GM19043 (cell line): ENCODE measurements at regions not wholly inside any gene's neighbourhood (a gene's known extent, or its start where the extent isn't known, plus 50 kb on each side); places are given as distances from the start of the nearest gene placed in this dataset.

ENCODE experiments used
- ATAC-seq: cut with Tn5 transposase; IDR thresholded peaks from one replicate; pipeline ENCODE4 v1.9.1; 2021; ENCODE audit warnings: low read depth; ENCODE audit not compliant: unreplicated experiment

GRCh38 chr16:85494315-85494714 lies 118.8 kb upstream of the GSE1 start:
- no peak for ATAC-seq

- ATAC-seq = no peak
These were observed 117.9 kb upstream of the GSE1 start for GRCh38 chr16:85495259-85495658.

- ATAC-seq = no peak
These were observed 117.1 kb upstream of the GSE1 start for GRCh38 chr16:85495823-85496538.

GRCh38 chr16:85497622-85498314 lies 115.4 kb upstream of the GSE1 start:
- no peak for ATAC-seq

- ATAC-seq = no peak
These were observed 114.5 kb upstream of the GSE1 start for GRCh38 chr16:85498607-85499006.

- no peak for ATAC-seq
These were observed 112.9 kb upstream of the GSE1 start for GRCh38 chr16:85500220-85500619.

GRCh38 chr16:85501900-85502299 lies 111.2 kb upstream of the GSE1 start:
- ATAC-seq = no peak

- no peak for ATAC-seq
These were observed 110.8 kb upstream of the GSE1 start for GRCh38 chr16:85502357-85502756.

GRCh38 chr16:85503679-85504231 lies 109.4 kb upstream of the GSE1 start:
- no peak for ATAC-seq

GRCh38 chr16:85504242-85504641 lies 108.9 kb upstream of the GSE1 start:
- no peak for ATAC-seq

- ATAC-seq = no peak
These were observed 107.1 kb upstream of the GSE1 start for GRCh38 chr16:85505794-85506634.

GRCh38 chr16:85506635-85506911 lies 106.5 kb upstream of the GSE1 start:
- no peak for ATAC-seq

GRCh38 chr16:85507342-85507741 lies 105.8 kb upstream of the GSE1 start:
- ATAC-seq = no peak

- ATAC-seq = no peak
These were observed 104.7 kb upstream of the GSE1 start for GRCh38 chr16:85508388-85508787.

GRCh38 chr16:85508993-85509392 lies 104.1 kb upstream of the GSE1 start:
- no peak for ATAC-seq

- no peak for ATAC-seq
These were observed 103.0 kb upstream of the GSE1 start for GRCh38 chr16:85510041-85510659.

- ATAC-seq = no peak
These were observed 100.9 kb upstream of the GSE1 start for GRCh38 chr16:85511938-85512807.

GRCh38 chr16:85512808-85513115 lies 100.4 kb upstream of the GSE1 start:
- ATAC-seq = no peak

GRCh38 chr16:85513180-85513579 lies 99.9 kb upstream of the GSE1 start:
- no peak for ATAC-seq

GRCh38 chr16:85513649-85514048 lies 99.5 kb upstream of the GSE1 start:
- no peak for ATAC-seq
